GM12878 (cell line): ENCODE measurements at regions not wholly inside any gene's neighbourhood (a gene's known extent, or its start where the extent isn't known, plus 50 kb on each side); places are given as distances from the start of the nearest gene placed in this dataset.

Experiments
- ETV6 ChIP-seq, 2 experiments: fragments of 450-650 bp in 1 of 2; IDR thresholded peaks in 1 of 2; conservative IDR thresholded peaks in 1 of 2; 2 replicates each; pipeline ENCODE4 v1.6.1; 2014; ENCODE audit warnings: antibody characterized with exemption in 1 of 2, borderline replicate concordance in 1 of 2, low read depth in 1 of 2, mild to moderate bottlenecking in 1 of 2, moderate library complexity in 1 of 2
- JUNB ChIP-seq: IDR thresholded peaks from 2 replicates; pipeline ENCODE4 v1.6.1; 2016; ENCODE audit warnings: antibody characterized with exemption, mild to moderate bottlenecking
- MAX ChIP-seq: IDR thresholded peaks from 2 replicates; pipeline ENCODE4 v1.6.1; 2012; ENCODE audit warnings: low read depth, low read length, improper control_type of control experiment
- POLR2AphosphoS5 ChIP-seq: IDR thresholded peaks from 2 replicates; pipeline ENCODE4 v1.6.1; 2011; ENCODE audit warnings: mild to moderate bottlenecking, low read length, inconsistent platforms
- ZNF217 ChIP-seq: fragments of 450-650 bp; IDR thresholded peaks from 2 replicates; pipeline ENCODE4 v1.6.1; 2017; ENCODE audit warnings: antibody characterized with exemption, mild to moderate bottlenecking
- ZNF384 ChIP-seq: IDR thresholded peaks from 2 replicates; pipeline ENCODE4 v1.6.1; 2012; ENCODE audit warnings: low read depth, mild to moderate bottlenecking, low read length, improper control_type of control experiment, borderline replicate concordance
- TF ChIP-seq, protein P1 (sequence below): fragments of 450-650 bp; IDR thresholded peaks from 2 replicates; pipeline ENCODE4 v1.6.1; 2014; ENCODE audit warnings: mild to moderate bottlenecking
- TF ChIP-seq, protein P2 (sequence below): fragments of 450-650 bp; IDR thresholded peaks from 2 replicates; pipeline ENCODE4 v1.6.1; 2017; ENCODE audit warnings: mild to moderate bottlenecking

GRCh38 chr20:63058696-63059335 is 52.1 kb upstream of the BHLHE23 start (continued):
- TF ChIP-seq, protein P1, sequence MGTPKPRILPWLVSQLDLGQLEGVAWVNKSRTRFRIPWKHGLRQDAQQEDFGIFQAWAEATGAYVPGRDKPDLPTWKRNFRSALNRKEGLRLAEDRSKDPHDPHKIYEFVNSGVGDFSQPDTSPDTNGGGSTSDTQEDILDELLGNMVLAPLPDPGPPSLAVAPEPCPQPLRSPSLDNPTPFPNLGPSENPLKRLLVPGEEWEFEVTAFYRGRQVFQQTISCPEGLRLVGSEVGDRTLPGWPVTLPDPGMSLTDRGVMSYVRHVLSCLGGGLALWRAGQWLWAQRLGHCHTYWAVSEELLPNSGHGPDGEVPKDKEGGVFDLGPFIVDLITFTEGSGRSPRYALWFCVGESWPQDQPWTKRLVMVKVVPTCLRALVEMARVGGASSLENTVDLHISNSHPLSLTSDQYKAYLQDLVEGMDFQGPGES = no peak
- TF ChIP-seq ZNF217 = no peak
- TF ChIP-seq, protein P2, sequence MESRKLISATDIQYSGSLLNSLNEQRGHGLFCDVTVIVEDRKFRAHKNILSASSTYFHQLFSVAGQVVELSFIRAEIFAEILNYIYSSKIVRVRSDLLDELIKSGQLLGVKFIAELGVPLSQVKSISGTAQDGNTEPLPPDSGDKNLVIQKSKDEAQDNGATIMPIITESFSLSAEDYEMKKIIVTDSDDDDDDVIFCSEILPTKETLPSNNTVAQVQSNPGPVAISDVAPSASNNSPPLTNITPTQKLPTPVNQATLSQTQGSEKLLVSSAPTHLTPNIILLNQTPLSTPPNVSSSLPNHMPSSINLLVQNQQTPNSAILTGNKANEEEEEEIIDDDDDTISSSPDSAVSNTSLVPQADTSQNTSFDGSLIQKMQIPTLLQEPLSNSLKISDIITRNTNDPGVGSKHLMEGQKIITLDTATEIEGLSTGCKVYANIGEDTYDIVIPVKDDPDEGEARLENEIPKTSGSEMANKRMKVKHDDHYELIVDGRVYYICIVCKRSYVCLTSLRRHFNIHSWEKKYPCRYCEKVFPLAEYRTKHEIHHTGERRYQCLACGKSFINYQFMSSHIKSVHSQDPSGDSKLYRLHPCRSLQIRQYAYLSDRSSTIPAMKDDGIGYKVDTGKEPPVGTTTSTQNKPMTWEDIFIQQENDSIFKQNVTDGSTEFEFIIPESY = no peak
- no peak for TF ChIP-seq JUNB
- TF ChIP-seq MAX = no peak
- TF ChIP-seq ZNF384 = no peak
- TF ChIP-seq ETV6 (conservative IDR thresholded peaks at IDR 0.05 in 1 of 2, IDR thresholded peaks at IDR 0.05 in 1 of 2; ENCODE audit: borderline replicate concordance in 1 of 2, low read depth in 1 of 2) = no peak
- TF ChIP-seq POLR2AphosphoS5 = no peak
